MM.1S (cell line): ENCODE measurements at regions not wholly inside any gene's neighbourhood (a gene's known extent, or its start where the extent isn't known, plus 50 kb on each side); places are given as distances from the start of the nearest gene placed in this dataset.

Source experiments
- EZH2 ChIP-seq: fragments of 300-600 bp; sonication (generic); optimal IDR thresholded peaks from 2 replicates; pipeline ENCODE3; 2017; ENCODE audit warnings: low read depth, mild to moderate bottlenecking, antibody characterized with exemption, low read length, mixed read lengths
- TF ChIP-seq, protein P1 (sequence below): fragments of 300-600 bp; sonication (generic); IDR thresholded peaks from 2 replicates; pipeline ENCODE4 v1.5.1; 2016; ENCODE audit warnings: antibody characterized with exemption, low read length, mixed read lengths

DNA sequence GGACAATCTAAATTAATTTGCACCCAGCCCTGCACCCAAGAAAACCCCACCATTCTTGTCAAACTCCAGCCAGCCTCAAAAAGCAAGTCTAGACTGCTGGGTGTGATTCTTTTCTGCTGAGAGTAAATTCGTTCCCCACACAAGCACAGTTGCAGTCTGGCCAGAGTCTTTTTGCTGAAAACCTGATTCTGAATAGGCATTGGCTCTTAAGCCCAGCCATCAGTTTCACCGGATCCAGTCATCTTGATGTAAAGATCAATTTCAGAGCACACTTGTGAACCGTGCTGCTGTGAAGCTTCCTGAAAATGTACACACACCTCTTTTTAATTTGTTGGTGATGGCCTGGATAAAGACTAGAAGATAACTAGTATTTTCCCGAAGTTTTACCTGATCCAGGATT is 159.4 kb upstream of the GGTLC1 start:
- TF ChIP-seq, protein P1, sequence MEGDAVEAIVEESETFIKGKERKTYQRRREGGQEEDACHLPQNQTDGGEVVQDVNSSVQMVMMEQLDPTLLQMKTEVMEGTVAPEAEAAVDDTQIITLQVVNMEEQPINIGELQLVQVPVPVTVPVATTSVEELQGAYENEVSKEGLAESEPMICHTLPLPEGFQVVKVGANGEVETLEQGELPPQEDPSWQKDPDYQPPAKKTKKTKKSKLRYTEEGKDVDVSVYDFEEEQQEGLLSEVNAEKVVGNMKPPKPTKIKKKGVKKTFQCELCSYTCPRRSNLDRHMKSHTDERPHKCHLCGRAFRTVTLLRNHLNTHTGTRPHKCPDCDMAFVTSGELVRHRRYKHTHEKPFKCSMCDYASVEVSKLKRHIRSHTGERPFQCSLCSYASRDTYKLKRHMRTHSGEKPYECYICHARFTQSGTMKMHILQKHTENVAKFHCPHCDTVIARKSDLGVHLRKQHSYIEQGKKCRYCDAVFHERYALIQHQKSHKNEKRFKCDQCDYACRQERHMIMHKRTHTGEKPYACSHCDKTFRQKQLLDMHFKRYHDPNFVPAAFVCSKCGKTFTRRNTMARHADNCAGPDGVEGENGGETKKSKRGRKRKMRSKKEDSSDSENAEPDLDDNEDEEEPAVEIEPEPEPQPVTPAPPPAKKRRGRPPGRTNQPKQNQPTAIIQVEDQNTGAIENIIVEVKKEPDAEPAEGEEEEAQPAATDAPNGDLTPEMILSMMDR, result no peak
- TF ChIP-seq EZH2, result no peak
